Osteocyte (in vitro differentiated cells): ENCODE measurements at regions not wholly inside any gene's neighbourhood (a gene's known extent, or its start where the extent isn't known, plus 50 kb on each side); places are given as distances from the start of the nearest gene placed in this dataset.

Experiments used
- DNase-seq: peaks from one replicate; pipeline ENCODE4 v3.0.0; 2021; ENCODE audit warnings: mixed read lengths; ENCODE audit not compliant: unreplicated experiment; ENCODE audit errors: extremely low spot score
- H3K27ac Mint-ChIP-seq: one replicate; pipeline ENCODE4 v1.8.0; 2021; ENCODE audit warnings: mild to moderate bottlenecking, mixed read lengths; ENCODE audit not compliant: unreplicated experiment
- H3K27me3 Mint-ChIP-seq: one replicate; pipeline ENCODE4 v1.8.0; 2021; ENCODE audit warnings: mixed read lengths; ENCODE audit not compliant: unreplicated experiment
- H3K36me3 Mint-ChIP-seq: one replicate; pipeline ENCODE4 v1.8.0; 2021; ENCODE audit warnings: mixed read lengths; ENCODE audit not compliant: unreplicated experiment
- H3K4me1 Mint-ChIP-seq: one replicate; pipeline ENCODE4 v1.8.0; 2021; ENCODE audit warnings: mixed read lengths; ENCODE audit not compliant: unreplicated experiment
- H3K4me3 Mint-ChIP-seq: one replicate; pipeline ENCODE4 v1.8.0; 2021; ENCODE audit warnings: mild to moderate bottlenecking, moderate library complexity, mixed read lengths; ENCODE audit not compliant: unreplicated experiment
- H3K9me3 Mint-ChIP-seq: one replicate; pipeline ENCODE4 v1.8.0; 2021; ENCODE audit warnings: mixed read lengths; ENCODE audit not compliant: unreplicated experiment
- TF ChIP-seq, protein P1 (sequence below): fragments of 200-600 bp; sonication (generic); IDR thresholded peaks from 2 replicates; pipeline ENCODE4 v1.5.0; 2021; ENCODE audit warnings: antibody characterized with exemption, mild to moderate bottlenecking, moderate library complexity

DNA sequence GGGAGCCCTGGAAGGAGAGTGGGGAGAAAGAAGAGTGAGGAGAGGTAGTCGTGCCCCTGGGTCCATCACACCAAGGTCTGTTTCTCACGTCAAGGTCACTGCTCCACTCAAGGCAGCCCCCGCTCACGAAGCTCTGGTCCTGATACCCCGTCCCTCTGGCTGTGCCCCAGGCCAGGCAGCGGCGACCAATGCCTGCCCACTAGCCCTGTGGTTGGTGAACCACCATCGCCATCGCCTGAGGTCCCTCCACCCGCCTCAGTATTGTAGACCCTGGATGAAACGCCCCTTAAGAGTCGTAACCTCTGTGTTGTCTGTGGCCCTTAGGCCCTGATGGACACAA, 378.3 kb upstream of the MYT1L start:
- Mint-ChIP-seq H3K27me3 (no peaks in the 10 kb centered on the region), H3K4me1 (no peaks in the 10 kb centered on the region), H3K4me3 (no peak overlapping the region), H3K36me3 (no peaks in the 10 kb centered on the region), H3K27ac (no peak overlapping the region), H3K9me3 (peaks cover 29% of the 10 kb centered on the region)
- no peak for DNase-seq
- TF ChIP-seq, protein P1, sequence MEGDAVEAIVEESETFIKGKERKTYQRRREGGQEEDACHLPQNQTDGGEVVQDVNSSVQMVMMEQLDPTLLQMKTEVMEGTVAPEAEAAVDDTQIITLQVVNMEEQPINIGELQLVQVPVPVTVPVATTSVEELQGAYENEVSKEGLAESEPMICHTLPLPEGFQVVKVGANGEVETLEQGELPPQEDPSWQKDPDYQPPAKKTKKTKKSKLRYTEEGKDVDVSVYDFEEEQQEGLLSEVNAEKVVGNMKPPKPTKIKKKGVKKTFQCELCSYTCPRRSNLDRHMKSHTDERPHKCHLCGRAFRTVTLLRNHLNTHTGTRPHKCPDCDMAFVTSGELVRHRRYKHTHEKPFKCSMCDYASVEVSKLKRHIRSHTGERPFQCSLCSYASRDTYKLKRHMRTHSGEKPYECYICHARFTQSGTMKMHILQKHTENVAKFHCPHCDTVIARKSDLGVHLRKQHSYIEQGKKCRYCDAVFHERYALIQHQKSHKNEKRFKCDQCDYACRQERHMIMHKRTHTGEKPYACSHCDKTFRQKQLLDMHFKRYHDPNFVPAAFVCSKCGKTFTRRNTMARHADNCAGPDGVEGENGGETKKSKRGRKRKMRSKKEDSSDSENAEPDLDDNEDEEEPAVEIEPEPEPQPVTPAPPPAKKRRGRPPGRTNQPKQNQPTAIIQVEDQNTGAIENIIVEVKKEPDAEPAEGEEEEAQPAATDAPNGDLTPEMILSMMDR: no peak

DNA sequence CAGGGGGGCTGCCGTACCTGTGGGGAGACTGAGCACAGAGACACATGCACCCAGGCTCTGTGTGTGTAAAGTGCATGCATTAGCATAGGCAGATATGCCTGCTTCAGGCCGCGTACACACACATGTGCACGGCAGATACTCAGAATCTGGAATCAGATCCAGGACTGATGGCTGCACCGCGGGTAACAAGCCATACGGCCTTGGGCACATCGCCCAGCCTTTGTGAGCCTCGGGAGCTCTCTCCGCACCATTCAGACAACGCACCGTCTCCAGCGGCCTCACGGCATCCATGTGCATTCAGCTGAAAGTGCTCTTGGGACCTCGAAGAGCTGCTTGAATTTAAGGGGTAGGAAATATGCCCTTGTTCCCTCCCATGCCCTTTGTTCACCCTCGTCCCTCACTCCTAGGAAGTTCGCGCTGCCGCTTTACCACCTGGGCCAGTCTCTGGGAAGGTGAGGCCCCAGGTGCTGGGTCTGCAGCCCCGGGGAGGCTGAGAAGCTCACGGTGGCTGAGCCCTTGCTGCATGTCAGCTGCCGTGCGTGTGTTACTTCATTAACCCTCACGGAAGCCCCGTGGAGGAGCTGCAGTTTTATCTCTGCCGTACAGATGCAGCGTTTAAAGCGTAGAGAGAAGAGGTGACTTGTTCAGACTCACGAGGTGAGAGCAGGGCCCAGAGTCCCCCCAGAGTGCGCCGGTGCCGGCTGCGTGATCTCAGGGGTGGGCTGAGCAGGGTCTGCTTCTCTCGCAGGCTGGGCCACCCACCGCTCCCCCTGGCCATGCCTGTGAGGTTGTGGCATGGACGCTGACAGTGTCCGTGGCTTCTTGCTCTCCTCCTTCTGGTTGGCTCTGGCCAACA, 377.7 kb upstream of the MYT1L start:
- H3K27ac Mint-ChIP-seq: no peak overlapping the region
- TF ChIP-seq, protein P1: no peak
- no peaks in the 10 kb centered on the region for H3K27me3 Mint-ChIP-seq

DNA sequence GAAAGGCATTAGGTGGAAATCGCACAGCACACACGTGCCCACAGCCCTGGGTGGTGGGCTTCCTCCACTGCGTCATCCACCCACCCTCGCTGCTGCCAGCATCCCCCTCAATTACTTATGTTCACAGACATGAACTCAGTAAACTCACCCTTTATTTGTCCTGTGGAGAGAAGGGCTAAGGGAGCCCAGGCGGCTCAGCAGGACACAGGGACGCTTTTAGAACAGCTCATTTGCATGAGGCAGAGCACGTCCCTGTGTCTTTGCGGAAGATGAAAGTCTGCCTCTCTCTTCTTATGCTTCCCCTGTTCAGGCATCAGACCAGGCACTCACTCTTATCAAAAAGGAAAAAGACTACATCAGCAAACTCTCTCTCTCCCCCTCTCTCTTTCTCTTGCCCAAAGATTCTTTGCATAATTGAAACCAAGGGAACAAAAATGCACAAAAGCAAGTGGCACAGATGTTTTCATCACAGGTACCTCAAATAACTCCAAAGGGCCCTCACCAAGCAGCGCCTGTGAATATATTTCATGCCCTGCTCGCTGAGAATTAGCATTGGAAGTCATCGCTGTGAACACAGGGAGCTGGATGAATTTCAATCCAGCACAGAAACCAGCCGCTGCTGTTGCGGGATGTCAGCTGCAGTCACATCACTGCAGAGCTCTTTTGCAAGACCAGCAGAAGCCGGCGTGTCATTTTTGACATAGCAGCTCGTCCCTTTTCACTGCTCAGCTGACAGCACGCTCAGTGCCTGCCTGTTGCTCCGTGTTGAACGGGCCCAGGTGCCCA, 376.3 kb upstream of the MYT1L start:
- DNase-seq: no peak
- Mint-ChIP-seq H3K27ac (no peak overlapping the region), H3K9me3 (peaks cover 22% of the 10 kb centered on the region), H3K36me3 (no peaks in the 10 kb centered on the region), H3K27me3 (no peaks in the 10 kb centered on the region), H3K4me3 (no peak overlapping the region), H3K4me1 (no peaks in the 10 kb centered on the region)
- TF ChIP-seq, protein P1: no peak

More for the DNA sequence above, 377.7 kb upstream of the MYT1L start:
- Mint-ChIP-seq H3K4me3 (no peak overlapping the region), H3K4me1 (no peaks in the 10 kb centered on the region), H3K36me3 (no peaks in the 10 kb centered on the region), H3K9me3 (peaks cover 33% of the 10 kb centered on the region)
- DNase-seq: no peak

DNA sequence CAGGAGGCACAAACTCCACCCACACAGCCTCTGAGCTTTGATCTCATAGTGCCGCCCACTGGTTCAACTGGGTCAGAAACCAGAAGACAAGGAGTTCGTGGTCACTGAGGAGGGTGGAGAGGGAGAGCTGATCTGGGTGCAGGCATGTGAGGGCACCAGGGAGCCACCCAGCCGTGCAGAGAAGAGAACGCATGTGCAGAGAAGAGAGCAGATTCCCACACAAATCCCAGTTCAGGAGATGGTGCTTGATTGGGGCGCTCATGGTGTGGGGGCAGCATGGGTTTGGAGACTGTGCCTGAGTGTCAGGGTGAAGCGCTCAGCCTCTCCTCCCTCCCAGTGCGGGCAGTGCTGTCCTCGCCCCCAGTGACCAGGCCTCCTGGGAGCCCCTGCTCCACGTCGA, 375.2 kb upstream of the MYT1L start:
- Mint-ChIP-seq H3K9me3 (peaks cover 14% of the 10 kb centered on the region), H3K4me3 (no peak overlapping the region), H3K36me3 (no peaks in the 10 kb centered on the region), H3K27ac (no peak overlapping the region), H3K4me1 (no peaks in the 10 kb centered on the region), H3K27me3 (no peaks in the 10 kb centered on the region)
- DNase-seq: no peak
- TF ChIP-seq, protein P1: no peak

DNA sequence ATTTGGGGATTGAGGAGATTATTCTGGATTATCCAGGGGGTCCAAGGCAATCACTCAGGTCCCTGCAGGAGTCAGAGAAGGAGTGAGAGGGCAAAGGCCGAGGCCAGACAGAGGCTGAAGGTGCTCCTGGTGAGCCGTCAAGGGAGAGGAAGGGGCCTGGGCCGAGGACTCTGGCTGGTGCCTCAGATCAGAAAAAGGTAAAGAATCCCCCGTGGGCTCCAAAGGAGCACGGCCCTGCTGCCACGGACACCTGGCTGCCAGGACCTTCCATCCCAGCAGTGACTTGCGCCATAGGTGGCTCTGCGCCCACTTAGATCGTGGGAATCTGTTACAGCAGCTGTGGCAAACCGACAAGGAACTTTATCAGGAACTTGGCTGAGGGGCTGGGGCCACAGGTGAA, 374.8 kb upstream of the MYT1L start:
- H3K27me3 Mint-ChIP-seq: no peaks in the 10 kb centered on the region
- H3K4me1 Mint-ChIP-seq: no peaks in the 10 kb centered on the region
- TF ChIP-seq, protein P1: no peak
- DNase-seq: no peak
- H3K4me3 Mint-ChIP-seq: no peak overlapping the region
- peaks cover 12% of the 10 kb centered on the region for H3K9me3 Mint-ChIP-seq
- H3K36me3 Mint-ChIP-seq: no peaks in the 10 kb centered on the region
- H3K27ac Mint-ChIP-seq: no peak overlapping the region
